Liver (tissue), 8 donors: ENCODE measurements at regions not wholly inside any gene's neighbourhood (a gene's known extent, or its start where the extent isn't known, plus 50 kb on each side); places are given as distances from the start of the nearest gene placed in this dataset.

Source experiments
- DNase-seq: peaks from one replicate; pipeline ENCODE4 v3.0.0-alpha.2; 2017; ENCODE audit warnings: low spot score
- H3K27ac ChIP-seq, 2 donors: one replicate each; pipeline ENCODE4 v1.7.0; 2013; ENCODE audit warnings: inconsistent platforms in 2 of 2, low read length in 2 of 2, control low read depth in 1 of 2, low read depth in 1 of 2, mild to moderate bottlenecking in 1 of 2
- H3K27me3 ChIP-seq, 4 donors: one replicate each; pipeline versions ENCODE4 v1.6.1 to v1.7.0; 2013; ENCODE audit warnings: low read length in 3 of 4, inconsistent platforms in 1 of 4, mild to moderate bottlenecking in 1 of 4, moderate library complexity in 1 of 4; ENCODE audit not compliant: control insufficient read depth in 4 of 4, insufficient read depth in 4 of 4
- H3K36me3 ChIP-seq, 4 donors: one replicate each; pipeline versions ENCODE4 v1.6.1 to v1.7.0; 2013; ENCODE audit warnings: low read length in 3 of 4, mild to moderate bottlenecking in 3 of 4, low read depth in 1 of 4, moderate library complexity in 1 of 4; ENCODE audit not compliant: control insufficient read depth in 4 of 4, insufficient read depth in 3 of 4
- H3K4me1 ChIP-seq, 4 donors: one replicate each; pipeline versions ENCODE4 v1.6.1 to v1.7.0; 2013; ENCODE audit warnings: low read length in 3 of 4, mild to moderate bottlenecking in 3 of 4, moderate library complexity in 1 of 4; ENCODE audit not compliant: control insufficient read depth in 4 of 4, insufficient read depth in 4 of 4
- H3K4me3 ChIP-seq, 3 donors: one replicate each; pipeline versions ENCODE4 v1.6.1 to v1.7.0; 2013; ENCODE audit warnings: low read length in 3 of 3, control low read depth in 1 of 3, low read depth in 1 of 3, mild to moderate bottlenecking in 1 of 3
- H3K9ac ChIP-seq, 2 donors: one replicate each; pipeline ENCODE4 v1.7.0; 2013; ENCODE audit warnings: low read length in 2 of 2, mild to moderate bottlenecking in 2 of 2, moderate library complexity in 2 of 2, control low read depth in 1 of 2, low read depth in 1 of 2
- H3K9me3 ChIP-seq, 4 donors: one replicate each; pipeline versions ENCODE4 v1.6.1 to v1.7.0; 2013; ENCODE audit warnings: low read length in 3 of 4; ENCODE audit not compliant: control insufficient read depth in 4 of 4
- EGR1 ChIP-seq, 2 donors: IDR thresholded peaks; 2 replicates each; pipeline ENCODE4 v1.6.1; 2016 to 2018; ENCODE audit warnings: antibody characterized with exemption in 2 of 2, low read depth in 2 of 2
- FOXA1 ChIP-seq: IDR thresholded peaks from 2 replicates; pipeline ENCODE4 v1.6.1; 2016; ENCODE audit warnings: antibody characterized with exemption
- GABPA ChIP-seq, 2 donors: IDR thresholded peaks in 1 of 2; conservative IDR thresholded peaks in 1 of 2; 2 replicates each; pipeline ENCODE4 v1.6.1; 2016; ENCODE audit warnings: antibody characterized with exemption in 2 of 2, mild to moderate bottlenecking in 1 of 2, moderate library complexity in 1 of 2
- HNF4A ChIP-seq, 2 donors: conservative IDR thresholded peaks; 2 replicates each; pipeline ENCODE4 v1.6.1; 2016; ENCODE audit warnings: antibody characterized with exemption in 2 of 2, mild to moderate bottlenecking in 2 of 2
- HNF4G ChIP-seq: IDR thresholded peaks from 2 replicates; pipeline ENCODE4 v1.6.1; 2016; ENCODE audit warnings: antibody characterized with exemption
- JUND ChIP-seq, 2 donors: IDR thresholded peaks; 2 replicates each; pipeline ENCODE4 v1.6.1; 2016; ENCODE audit warnings: antibody characterized with exemption in 2 of 2
- NR2F2 ChIP-seq: IDR thresholded peaks from 2 replicates; pipeline ENCODE4 v1.6.1; 2016; ENCODE audit warnings: antibody characterized with exemption
- RAD21 ChIP-seq, 2 donors: IDR thresholded peaks; 2 replicates each; pipeline ENCODE4 v1.6.1; 2016; ENCODE audit warnings: antibody characterized with exemption in 2 of 2, mild to moderate bottlenecking in 2 of 2
- RXRA ChIP-seq, 2 donors: IDR thresholded peaks; 2 replicates each; pipeline ENCODE4 v1.6.1; 2017 to 2018; ENCODE audit warnings: antibody characterized with exemption in 2 of 2, mild to moderate bottlenecking in 1 of 2
- SP1 ChIP-seq: IDR thresholded peaks from 2 replicates; pipeline ENCODE4 v1.6.1; 2018; ENCODE audit warnings: antibody characterized with exemption, mild to moderate bottlenecking
- TAF1 ChIP-seq: conservative IDR thresholded peaks from 2 replicates; pipeline ENCODE4 v1.6.1; 2016; ENCODE audit warnings: antibody characterized with exemption, mild to moderate bottlenecking
- YY1 ChIP-seq: IDR thresholded peaks from 2 replicates; pipeline ENCODE4 v1.6.1; 2016; ENCODE audit warnings: antibody characterized with exemption, mild to moderate bottlenecking
- WGBS: extraction: QIAGEN DNeasy Blood & Tissue Kit; methylation state at CpG from one replicate; pipeline ENCODE4 v1.1.7; 2013; 5-methylcytosine and 5-hydroxymethylcytosine counted together
- TF ChIP-seq, protein P1 (sequence below): IDR thresholded peaks from 2 replicates; pipeline ENCODE4 v1.6.1; 2016; ENCODE audit warnings: antibody characterized with exemption
- TF ChIP-seq, protein P2 (sequence below): IDR thresholded peaks from 2 replicates; pipeline ENCODE4 v1.6.1; 2016; ENCODE audit warnings: antibody characterized with exemption
- TF ChIP-seq, protein P3 (sequence below): IDR thresholded peaks from 2 replicates; pipeline ENCODE4 v1.6.1; 2016; ENCODE audit warnings: antibody characterized with exemption, mild to moderate bottlenecking
- TF ChIP-seq, protein P4 (sequence below): IDR thresholded peaks from 2 replicates; pipeline ENCODE4 v1.6.1; 2016; ENCODE audit warnings: antibody characterized with exemption
- TF ChIP-seq, protein P5 (sequence below): fragments of 150-350 bp; IDR thresholded peaks from 2 replicates; pipeline ENCODE4 v1.5.1; 2017; ENCODE audit warnings: improper control_type of control experiment, low read depth, low read length; ENCODE audit not compliant: missing input control
- donor health status: healthy.
- donor health status: healthy.
- donor health status: healthy.
- donor health status: healthy.
- donor health status: healthy.

DNA sequence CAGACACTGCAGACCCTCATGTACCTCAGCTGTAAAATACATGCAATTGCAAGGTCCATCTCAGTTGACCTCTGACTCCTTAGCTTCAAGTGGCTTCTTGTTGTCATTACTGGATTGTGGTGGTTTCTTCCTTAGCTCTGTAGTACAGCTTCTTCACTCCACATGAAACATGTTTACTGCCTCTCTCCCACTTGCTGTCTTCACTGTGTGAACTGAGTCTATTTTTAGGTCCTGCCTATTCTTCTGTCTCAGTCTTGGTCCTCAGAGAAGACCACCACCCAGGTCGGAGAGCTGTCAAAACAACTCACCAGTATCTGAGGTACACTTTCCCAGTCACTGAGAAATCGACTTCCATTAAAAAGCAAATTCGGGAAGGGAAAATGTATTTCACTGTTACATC, 50.2 kb upstream of the EYA4 start:
- DNase-seq = no peak
- 72% methylated on average over 3 of the region's 3 CpGs for WGBS
- peaks cover 0 to 16% (median 0%) of the 10 kb centered on the region in 4 donors for H3K27me3 ChIP-seq
- H3K9ac ChIP-seq = no peak overlapping the region
- no peaks in the 10 kb centered on the region for H3K9me3 ChIP-seq
- no peak overlapping the region for H3K4me3 ChIP-seq
- no peak overlapping the region for H3K27ac ChIP-seq
- no peaks in the 10 kb centered on the region for H3K36me3 ChIP-seq
- TF ChIP-seq, protein P1, sequence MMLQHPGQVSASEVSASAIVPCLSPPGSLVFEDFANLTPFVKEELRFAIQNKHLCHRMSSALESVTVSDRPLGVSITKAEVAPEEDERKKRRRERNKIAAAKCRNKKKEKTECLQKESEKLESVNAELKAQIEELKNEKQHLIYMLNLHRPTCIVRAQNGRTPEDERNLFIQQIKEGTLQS = no peak
- TF ChIP-seq YY1 (no peak), RAD21 (IDR thresholded peaks at IDR 0.05) (no peak), SP1 (no peak), GABPA (IDR thresholded peaks at IDR 0.05 in 1 of 2, conservative IDR thresholded peaks at IDR 0.05 in 1 of 2) (no peak), FOXA1 (no peak), NR2F2 (no peak), HNF4A (conservative IDR thresholded peaks at IDR 0.05) (no peak), TAF1 (no peak), JUND (IDR thresholded peaks at IDR 0.05) (no peak), EGR1 (IDR thresholded peaks at IDR 0.05; ENCODE audit: low read depth in 2 of 2) (no peak), RXRA (IDR thresholded peaks at IDR 0.05) (no peak)
- TF ChIP-seq, protein P2, sequence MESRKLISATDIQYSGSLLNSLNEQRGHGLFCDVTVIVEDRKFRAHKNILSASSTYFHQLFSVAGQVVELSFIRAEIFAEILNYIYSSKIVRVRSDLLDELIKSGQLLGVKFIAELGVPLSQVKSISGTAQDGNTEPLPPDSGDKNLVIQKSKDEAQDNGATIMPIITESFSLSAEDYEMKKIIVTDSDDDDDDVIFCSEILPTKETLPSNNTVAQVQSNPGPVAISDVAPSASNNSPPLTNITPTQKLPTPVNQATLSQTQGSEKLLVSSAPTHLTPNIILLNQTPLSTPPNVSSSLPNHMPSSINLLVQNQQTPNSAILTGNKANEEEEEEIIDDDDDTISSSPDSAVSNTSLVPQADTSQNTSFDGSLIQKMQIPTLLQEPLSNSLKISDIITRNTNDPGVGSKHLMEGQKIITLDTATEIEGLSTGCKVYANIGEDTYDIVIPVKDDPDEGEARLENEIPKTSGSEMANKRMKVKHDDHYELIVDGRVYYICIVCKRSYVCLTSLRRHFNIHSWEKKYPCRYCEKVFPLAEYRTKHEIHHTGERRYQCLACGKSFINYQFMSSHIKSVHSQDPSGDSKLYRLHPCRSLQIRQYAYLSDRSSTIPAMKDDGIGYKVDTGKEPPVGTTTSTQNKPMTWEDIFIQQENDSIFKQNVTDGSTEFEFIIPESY = no peak
- TF ChIP-seq, protein P3, sequence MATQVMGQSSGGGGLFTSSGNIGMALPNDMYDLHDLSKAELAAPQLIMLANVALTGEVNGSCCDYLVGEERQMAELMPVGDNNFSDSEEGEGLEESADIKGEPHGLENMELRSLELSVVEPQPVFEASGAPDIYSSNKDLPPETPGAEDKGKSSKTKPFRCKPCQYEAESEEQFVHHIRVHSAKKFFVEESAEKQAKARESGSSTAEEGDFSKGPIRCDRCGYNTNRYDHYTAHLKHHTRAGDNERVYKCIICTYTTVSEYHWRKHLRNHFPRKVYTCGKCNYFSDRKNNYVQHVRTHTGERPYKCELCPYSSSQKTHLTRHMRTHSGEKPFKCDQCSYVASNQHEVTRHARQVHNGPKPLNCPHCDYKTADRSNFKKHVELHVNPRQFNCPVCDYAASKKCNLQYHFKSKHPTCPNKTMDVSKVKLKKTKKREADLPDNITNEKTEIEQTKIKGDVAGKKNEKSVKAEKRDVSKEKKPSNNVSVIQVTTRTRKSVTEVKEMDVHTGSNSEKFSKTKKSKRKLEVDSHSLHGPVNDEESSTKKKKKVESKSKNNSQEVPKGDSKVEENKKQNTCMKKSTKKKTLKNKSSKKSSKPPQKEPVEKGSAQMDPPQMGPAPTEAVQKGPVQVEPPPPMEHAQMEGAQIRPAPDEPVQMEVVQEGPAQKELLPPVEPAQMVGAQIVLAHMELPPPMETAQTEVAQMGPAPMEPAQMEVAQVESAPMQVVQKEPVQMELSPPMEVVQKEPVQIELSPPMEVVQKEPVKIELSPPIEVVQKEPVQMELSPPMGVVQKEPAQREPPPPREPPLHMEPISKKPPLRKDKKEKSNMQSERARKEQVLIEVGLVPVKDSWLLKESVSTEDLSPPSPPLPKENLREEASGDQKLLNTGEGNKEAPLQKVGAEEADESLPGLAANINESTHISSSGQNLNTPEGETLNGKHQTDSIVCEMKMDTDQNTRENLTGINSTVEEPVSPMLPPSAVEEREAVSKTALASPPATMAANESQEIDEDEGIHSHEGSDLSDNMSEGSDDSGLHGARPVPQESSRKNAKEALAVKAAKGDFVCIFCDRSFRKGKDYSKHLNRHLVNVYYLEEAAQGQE = no peak
- TF ChIP-seq, protein P4, sequence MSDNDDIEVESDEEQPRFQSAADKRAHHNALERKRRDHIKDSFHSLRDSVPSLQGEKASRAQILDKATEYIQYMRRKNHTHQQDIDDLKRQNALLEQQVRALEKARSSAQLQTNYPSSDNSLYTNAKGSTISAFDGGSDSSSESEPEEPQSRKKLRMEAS = no peak
- TF ChIP-seq, protein P5, sequence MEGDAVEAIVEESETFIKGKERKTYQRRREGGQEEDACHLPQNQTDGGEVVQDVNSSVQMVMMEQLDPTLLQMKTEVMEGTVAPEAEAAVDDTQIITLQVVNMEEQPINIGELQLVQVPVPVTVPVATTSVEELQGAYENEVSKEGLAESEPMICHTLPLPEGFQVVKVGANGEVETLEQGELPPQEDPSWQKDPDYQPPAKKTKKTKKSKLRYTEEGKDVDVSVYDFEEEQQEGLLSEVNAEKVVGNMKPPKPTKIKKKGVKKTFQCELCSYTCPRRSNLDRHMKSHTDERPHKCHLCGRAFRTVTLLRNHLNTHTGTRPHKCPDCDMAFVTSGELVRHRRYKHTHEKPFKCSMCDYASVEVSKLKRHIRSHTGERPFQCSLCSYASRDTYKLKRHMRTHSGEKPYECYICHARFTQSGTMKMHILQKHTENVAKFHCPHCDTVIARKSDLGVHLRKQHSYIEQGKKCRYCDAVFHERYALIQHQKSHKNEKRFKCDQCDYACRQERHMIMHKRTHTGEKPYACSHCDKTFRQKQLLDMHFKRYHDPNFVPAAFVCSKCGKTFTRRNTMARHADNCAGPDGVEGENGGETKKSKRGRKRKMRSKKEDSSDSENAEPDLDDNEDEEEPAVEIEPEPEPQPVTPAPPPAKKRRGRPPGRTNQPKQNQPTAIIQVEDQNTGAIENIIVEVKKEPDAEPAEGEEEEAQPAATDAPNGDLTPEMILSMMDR = no peak
- no peaks in the 10 kb centered on the region for H3K4me1 ChIP-seq

DNA sequence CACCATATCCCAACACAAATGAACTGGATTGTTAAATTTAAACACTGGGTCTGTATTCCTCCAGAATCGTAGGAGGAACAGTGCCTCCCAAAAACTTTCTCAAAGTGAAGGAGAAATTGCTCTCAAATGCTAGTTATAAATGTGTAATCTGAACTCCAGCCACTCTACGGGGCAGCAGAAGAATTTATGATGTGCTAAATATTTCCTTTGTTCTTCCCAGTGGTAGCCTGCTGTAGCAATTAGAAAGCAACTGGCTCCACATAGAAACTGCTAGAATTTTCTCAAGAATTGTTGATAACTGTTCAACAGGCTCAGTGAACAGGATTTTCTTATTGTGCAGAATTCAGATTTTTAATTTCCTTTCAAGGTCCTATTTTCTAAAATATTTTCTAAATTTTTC, 49.8 kb upstream of the EYA4 start:
- no peak overlapping the region for H3K27ac ChIP-seq
- WGBS = 35% methylated on average over 2 of the region's 2 CpGs
- H3K27me3 ChIP-seq = peaks cover 0 to 16% (median 0%) of the 10 kb centered on the region in 4 donors
- no peak overlapping the region for H3K9ac ChIP-seq
- no peaks in the 10 kb centered on the region for H3K36me3 ChIP-seq
- no peak for DNase-seq
- no peaks in the 10 kb centered on the region for H3K9me3 ChIP-seq
- H3K4me1 ChIP-seq = no peaks in the 10 kb centered on the region
- H3K4me3 ChIP-seq = no peak overlapping the region
- TF ChIP-seq EGR1 (IDR thresholded peaks at IDR 0.05; ENCODE audit: low read depth in 2 of 2) (no peak), HNF4G (no peak), TAF1 (no peak), SP1 (no peak), RXRA (IDR thresholded peaks at IDR 0.05) (no peak), FOXA1 (no peak), NR2F2 (no peak), JUND (IDR thresholded peaks at IDR 0.05) (no peak), GABPA (IDR thresholded peaks at IDR 0.05 in 1 of 2, conservative IDR thresholded peaks at IDR 0.05 in 1 of 2) (no peak), HNF4A (conservative IDR thresholded peaks at IDR 0.05) (no peak), YY1 (no peak)
- TF ChIP-seq, protein P5 = no peak
- TF ChIP-seq, protein P2 = no peak
